Mucosa of rectum (tissue), 2 donors: ENCODE measurements at regions not wholly inside any gene's neighbourhood (a gene's known extent, or its start where the extent isn't known, plus 50 kb on each side); places are given as distances from the start of the nearest gene placed in this dataset.

ENCODE experiments used
- H3K27ac ChIP-seq, 2 donors: one replicate each; pipeline ENCODE4 v1.7.0; 2013; ENCODE audit warnings: inconsistent platforms in 2 of 2, low read depth in 2 of 2, low read length in 2 of 2
- H3K27me3 ChIP-seq, 2 donors: one replicate each; pipeline ENCODE4 v1.7.0; 2013; ENCODE audit warnings: low read length in 2 of 2; ENCODE audit not compliant: control insufficient read depth in 2 of 2, insufficient read depth in 2 of 2
- H3K36me3 ChIP-seq, 2 donors: one replicate each; pipeline ENCODE4 v1.7.0; 2013; ENCODE audit warnings: low read length in 2 of 2; ENCODE audit not compliant: control insufficient read depth in 2 of 2, insufficient read depth in 2 of 2
- H3K4me1 ChIP-seq, 2 donors: one replicate each; pipeline ENCODE4 v1.7.0; 2013; ENCODE audit warnings: low read length in 2 of 2, mild to moderate bottlenecking in 1 of 2; ENCODE audit not compliant: control insufficient read depth in 2 of 2, insufficient read depth in 2 of 2
- H3K4me3 ChIP-seq, 2 donors: one replicate each; pipeline ENCODE4 v1.7.0; 2013; ENCODE audit warnings: low read length in 2 of 2
- H3K9ac ChIP-seq, 2 donors: one replicate each; pipeline ENCODE4 v1.7.0; 2013; ENCODE audit warnings: low read length in 2 of 2, low read depth in 1 of 2, mild to moderate bottlenecking in 1 of 2
- H3K9me3 ChIP-seq, 2 donors: one replicate each; pipeline ENCODE4 v1.7.0; 2013; ENCODE audit warnings: low read length in 2 of 2; ENCODE audit not compliant: control insufficient read depth in 2 of 2
- donor health status: healthy.
- donor health status: Normal muscosa, but diverticular disease.

GRCh38 chr21:27816301-27816700, 849.4 kb upstream of the ADAMTS5 start:
- Histone ChIP-seq H3K27me3 (no peaks in the 10 kb centered on the region), H3K27ac (no peak overlapping the region), H3K36me3 (no peaks in the 10 kb centered on the region), H3K9ac (no peak overlapping the region), H3K9me3 (no peaks in the 10 kb centered on the region), H3K4me3 (no peak overlapping the region), H3K4me1 (peaks cover 0 to 2% of the 10 kb centered on the region in 2 donors)

- Histone ChIP-seq H3K4me1 (peaks cover 0 to 2% of the 10 kb centered on the region in 2 donors), H3K27me3 (no peaks in the 10 kb centered on the region), H3K27ac (no peak overlapping the region), H3K9me3 (no peaks in the 10 kb centered on the region), H3K36me3 (no peaks in the 10 kb centered on the region), H3K4me3 (no peak overlapping the region), H3K9ac (no peak overlapping the region)
These were observed 847.3 kb upstream of the ADAMTS5 start for GRCh38 chr21:27814226-27814625.

GRCh38 chr21:27813750-27814149, 846.9 kb upstream of the ADAMTS5 start:
- no peak overlapping the region for H3K4me3 ChIP-seq
- H3K36me3 ChIP-seq = no peaks in the 10 kb centered on the region
- H3K9ac ChIP-seq = no peak overlapping the region
- no peaks in the 10 kb centered on the region for H3K9me3 ChIP-seq
- H3K4me1 ChIP-seq = peaks cover 0 to 2% of the 10 kb centered on the region in 2 donors
- no peak overlapping the region for H3K27ac ChIP-seq
- no peaks in the 10 kb centered on the region for H3K27me3 ChIP-seq

GRCh38 chr21:27813344-27813743, 846.5 kb upstream of the ADAMTS5 start:
- Histone ChIP-seq H3K27ac (no peak overlapping the region), H3K36me3 (no peaks in the 10 kb centered on the region), H3K4me3 (no peak overlapping the region), H3K27me3 (no peaks in the 10 kb centered on the region), H3K9ac (no peak overlapping the region), H3K9me3 (no peaks in the 10 kb centered on the region), H3K4me1 (peaks cover 0 to 2% of the 10 kb centered on the region in 2 donors)

DNA sequence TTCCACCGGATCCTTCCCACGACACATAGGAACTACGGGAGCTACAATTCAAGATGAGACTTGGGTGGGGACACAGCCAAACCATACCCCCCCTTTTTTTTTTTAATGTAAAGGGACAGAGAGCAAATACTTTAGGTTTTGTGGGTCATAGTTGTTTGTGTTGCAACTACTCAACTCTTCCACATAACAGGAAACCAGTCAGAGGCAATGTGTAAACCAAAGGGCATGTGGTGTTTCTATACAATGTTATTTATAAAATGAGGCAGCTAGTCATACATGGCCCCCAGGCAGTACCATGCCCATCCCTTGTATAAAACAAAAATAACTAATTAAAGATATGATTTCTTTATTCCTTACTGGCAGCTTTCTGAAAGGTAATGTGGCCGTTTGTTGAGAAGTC, 845.4 kb upstream of the ADAMTS5 start:
- no peak overlapping the region for H3K4me3 ChIP-seq
- no peak overlapping the region for H3K9ac ChIP-seq
- no peaks in the 10 kb centered on the region for H3K9me3 ChIP-seq
- H3K36me3 ChIP-seq = no peaks in the 10 kb centered on the region
- H3K27me3 ChIP-seq = no peaks in the 10 kb centered on the region
- H3K4me1 ChIP-seq = peaks cover 0 to 2% of the 10 kb centered on the region in 2 donors
- H3K27ac ChIP-seq = no peak overlapping the region

DNA sequence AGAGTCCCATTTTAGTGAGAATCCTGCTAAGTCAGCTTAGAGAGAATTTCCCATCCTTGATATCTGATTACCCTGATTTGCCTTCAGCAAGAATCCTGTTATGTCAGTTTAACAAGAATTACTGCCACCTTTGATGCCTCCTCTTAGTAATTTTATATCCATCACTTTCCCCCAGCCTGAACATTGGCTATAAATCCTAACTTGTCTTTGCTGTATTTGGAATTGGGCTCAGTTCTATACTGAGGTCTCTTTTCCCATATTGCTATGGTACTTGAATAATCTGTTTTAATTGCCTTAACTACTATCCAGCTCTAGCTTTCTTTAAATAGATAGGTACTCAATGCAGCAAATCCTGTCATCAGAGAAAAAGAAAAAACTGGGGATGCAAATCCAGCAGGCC, 842.0 kb upstream of the ADAMTS5 start:
- no peak overlapping the region for H3K27ac ChIP-seq
- H3K4me1 ChIP-seq = no peaks in the 10 kb centered on the region
- H3K27me3 ChIP-seq = no peaks in the 10 kb centered on the region
- H3K9ac ChIP-seq = no peak overlapping the region
- no peak overlapping the region for H3K4me3 ChIP-seq
- no peaks in the 10 kb centered on the region for H3K36me3 ChIP-seq
- H3K9me3 ChIP-seq = no peaks in the 10 kb centered on the region

GRCh38 chr21:27807596-27807995, 840.7 kb upstream of the ADAMTS5 start:
- H3K27ac ChIP-seq = no peak overlapping the region
- no peak overlapping the region for H3K9ac ChIP-seq
- H3K4me3 ChIP-seq = no peak overlapping the region
- H3K9me3 ChIP-seq = no peaks in the 10 kb centered on the region
- no peaks in the 10 kb centered on the region for H3K4me1 ChIP-seq
- H3K36me3 ChIP-seq = no peaks in the 10 kb centered on the region
- no peaks in the 10 kb centered on the region for H3K27me3 ChIP-seq

- Histone ChIP-seq H3K4me3 (no peak overlapping the region), H3K27me3 (no peaks in the 10 kb centered on the region), H3K36me3 (no peaks in the 10 kb centered on the region), H3K9ac (no peak overlapping the region), H3K9me3 (no peaks in the 10 kb centered on the region), H3K4me1 (no peaks in the 10 kb centered on the region), H3K27ac (no peak overlapping the region)
These were observed 839.4 kb upstream of the ADAMTS5 start for GRCh38 chr21:27806281-27806680.

- no peak overlapping the region for H3K4me3 ChIP-seq
- no peak overlapping the region for H3K27ac ChIP-seq
- no peak overlapping the region for H3K9ac ChIP-seq
- H3K4me1 ChIP-seq = no peaks in the 10 kb centered on the region
- no peaks in the 10 kb centered on the region for H3K36me3 ChIP-seq
- H3K27me3 ChIP-seq = no peaks in the 10 kb centered on the region
- no peaks in the 10 kb centered on the region for H3K9me3 ChIP-seq
These were observed 838.8 kb upstream of the ADAMTS5 start for GRCh38 chr21:27805696-27806095.

GRCh38 chr21:27804515-27804914, 837.6 kb upstream of the ADAMTS5 start:
- H3K27ac ChIP-seq = no peak overlapping the region
- no peaks in the 10 kb centered on the region for H3K4me1 ChIP-seq
- no peaks in the 10 kb centered on the region for H3K9me3 ChIP-seq
- no peaks in the 10 kb centered on the region for H3K27me3 ChIP-seq
- H3K4me3 ChIP-seq = no peak overlapping the region
- H3K36me3 ChIP-seq = no peaks in the 10 kb centered on the region
- no peak overlapping the region for H3K9ac ChIP-seq

DNA sequence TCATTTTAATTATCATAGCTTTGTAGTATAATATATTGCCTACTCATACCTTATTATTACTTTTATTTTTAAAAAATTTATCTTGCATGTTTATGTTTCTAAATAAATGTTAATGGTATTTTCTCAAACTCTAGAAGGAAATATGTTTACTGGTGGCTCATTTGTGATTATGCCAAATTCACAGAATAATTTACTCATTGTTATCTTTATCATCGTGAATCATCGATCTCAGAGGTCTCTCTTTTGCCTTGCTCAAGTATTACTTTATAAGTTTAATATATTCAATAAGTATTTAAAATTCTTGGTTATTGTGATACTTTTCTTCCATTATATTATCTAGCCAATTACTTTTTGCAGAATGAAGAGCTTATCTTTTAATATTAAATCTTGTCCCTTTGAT, 836.7 kb upstream of the ADAMTS5 start:
- Histone ChIP-seq H3K27me3 (no peaks in the 10 kb centered on the region), H3K27ac (no peak overlapping the region), H3K4me3 (no peak overlapping the region), H3K9me3 (no peaks in the 10 kb centered on the region), H3K4me1 (no peaks in the 10 kb centered on the region), H3K9ac (no peak overlapping the region), H3K36me3 (no peaks in the 10 kb centered on the region)
